Sigmoid colon (tissue), 4 donors: ENCODE measurements at regions not wholly inside any gene's neighbourhood (a gene's known extent, or its start where the extent isn't known, plus 50 kb on each side); places are given as distances from the start of the nearest gene placed in this dataset.

Experiments used
- CTCF ChIP-seq, 4 experiments: fragments of 450-650 bp in 3 of 4; fragments of 200-600 bp in 1 of 4; IDR thresholded peaks; one replicate each; pipeline ENCODE4 v1.5.1; 2016 to 2019; ENCODE audit warnings: antibody characterized with exemption in 4 of 4, mild to moderate bottlenecking in 3 of 4, moderate library complexity in 2 of 4
- EP300 ChIP-seq, 4 donors: sonication (generic); formaldehyde crosslinking; IDR thresholded peaks; one replicate each; pipeline ENCODE4 v1.6.1; 2017; ENCODE audit warnings: antibody characterized with exemption in 4 of 4
- POLR2A ChIP-seq, 2 donors: fragments of 450-650 bp; IDR thresholded peaks; one replicate each; pipeline ENCODE4 v1.6.1; 2016; ENCODE audit warnings: antibody characterized with exemption in 2 of 2, mild to moderate bottlenecking in 2 of 2, moderate library complexity in 2 of 2
- POLR2AphosphoS5 ChIP-seq, 4 donors: sonication (generic); formaldehyde crosslinking; IDR thresholded peaks; one replicate each; pipeline ENCODE4 v1.6.1; 2017; ENCODE audit warnings: antibody characterized with exemption in 4 of 4

GRCh38 chr2:19527771-19528170, 169.3 kb upstream of the OSR1 start:
- TF ChIP-seq CTCF (IDR thresholded peaks at IDR 0.05) (no peak), POLR2A (IDR thresholded peaks at IDR 0.05) (no peak), POLR2AphosphoS5 (IDR thresholded peaks at IDR 0.05) (no peak), EP300 (IDR thresholded peaks at IDR 0.05) (no peak)
